ENCODE measurements at regions not wholly inside any gene's neighbourhood (a gene's known extent, or its start where the extent isn't known, plus 50 kb on each side); places are given as distances from the start of the nearest gene placed in this dataset.
"Not testable (repeated sequence)": the region's sequence is repeated elsewhere in the genome, so short reads cannot be mapped to it uniquely, and the experiment has no call there.

- Mint-ChIP-seq H3K27ac (no peak overlapping the region), H3K4me1 (ENCODE audit: low read depth) (no peaks in the 10 kb centered on the region), H3K9me3 (no peaks in the 10 kb centered on the region), H3K36me3 (ENCODE audit: low read depth) (no peaks in the 10 kb centered on the region), H3K4me3 (no peak overlapping the region), H3K27me3 (ENCODE audit: low read depth) (no peaks in the 10 kb centered on the region)
Observed at GRCh38 chr2:120509991-120510735, 164.2 kb downstream of the INHBB start.

GRCh38 chr2:120510751-120511395 lies 164.9 kb downstream of the INHBB start:
- H3K36me3 Mint-ChIP-seq (ENCODE audit: low read depth) = no peaks in the 10 kb centered on the region
- no peak overlapping the region for H3K27ac Mint-ChIP-seq
- no peaks in the 10 kb centered on the region for H3K4me1 Mint-ChIP-seq (ENCODE audit: low read depth)
- no peak overlapping the region for H3K4me3 Mint-ChIP-seq
- H3K9me3 Mint-ChIP-seq = no peaks in the 10 kb centered on the region
- peaks cover 2% of the 10 kb centered on the region for H3K27me3 Mint-ChIP-seq (ENCODE audit: low read depth)

- Mint-ChIP-seq H3K9me3 (no peaks in the 10 kb centered on the region), H3K27ac (no peak overlapping the region), H3K4me3 (no peak overlapping the region), H3K36me3 (ENCODE audit: low read depth) (no peaks in the 10 kb centered on the region), H3K27me3 (ENCODE audit: low read depth) (peaks cover 6% of the 10 kb centered on the region), H3K4me1 (ENCODE audit: low read depth) (no peaks in the 10 kb centered on the region)
Observed at GRCh38 chr2:120511536-120511935, 165.6 kb downstream of the INHBB start.

GRCh38 chr2:120511947-120512710 lies 166.2 kb downstream of the INHBB start:
- no peaks in the 10 kb centered on the region for H3K4me1 Mint-ChIP-seq (ENCODE audit: low read depth)
- H3K9me3 Mint-ChIP-seq = no peaks in the 10 kb centered on the region

GRCh38 chr2:120513776-120514357 lies 167.9 kb downstream of the INHBB start:
- H3K27ac Mint-ChIP-seq = no peak overlapping the region
- H3K9me3 Mint-ChIP-seq = no peaks in the 10 kb centered on the region
- no peaks in the 10 kb centered on the region for H3K4me1 Mint-ChIP-seq (ENCODE audit: low read depth)
- H3K36me3 Mint-ChIP-seq (ENCODE audit: low read depth) = no peaks in the 10 kb centered on the region
- H3K4me3 Mint-ChIP-seq = no peak overlapping the region
- H3K27me3 Mint-ChIP-seq (ENCODE audit: low read depth) = peaks cover 10% of the 10 kb centered on the region

More at GRCh38 chr2:120511947-120512710, 166.2 kb downstream of the INHBB start:
- Mint-ChIP-seq H3K36me3 (ENCODE audit: low read depth) (no peaks in the 10 kb centered on the region), H3K4me3 (no peak overlapping the region), H3K27ac (no peak overlapping the region), H3K27me3 (ENCODE audit: low read depth) (peaks cover 7% of the 10 kb centered on the region)

GRCh38 chr2:120514521-120514920 lies 168.6 kb downstream of the INHBB start:
- no peaks in the 10 kb centered on the region for H3K9me3 Mint-ChIP-seq
- no peaks in the 10 kb centered on the region for H3K36me3 Mint-ChIP-seq (ENCODE audit: low read depth)
- peaks cover 10% of the 10 kb centered on the region for H3K27me3 Mint-ChIP-seq (ENCODE audit: low read depth)
- H3K27ac Mint-ChIP-seq = no peak overlapping the region
- no peak overlapping the region for H3K4me3 Mint-ChIP-seq
- H3K4me1 Mint-ChIP-seq (ENCODE audit: low read depth) = no peaks in the 10 kb centered on the region

- not testable (repeated sequence) for H3K27me3 Mint-ChIP-seq (ENCODE audit: low read depth); H3K36me3 Mint-ChIP-seq (ENCODE audit: low read depth); H3K9me3 Mint-ChIP-seq; H3K4me3 Mint-ChIP-seq; H3K4me1 Mint-ChIP-seq (ENCODE audit: low read depth); H3K27ac Mint-ChIP-seq
Observed at GRCh38 chr2:120515066-120515758, 169.3 kb downstream of the INHBB start.

- Mint-ChIP-seq H3K36me3 (ENCODE audit: low read depth) (no peaks in the 10 kb centered on the region), H3K27ac (no peak overlapping the region), H3K27me3 (ENCODE audit: low read depth) (peaks cover 10% of the 10 kb centered on the region), H3K4me3 (no peak overlapping the region), H3K9me3 (no peaks in the 10 kb centered on the region), H3K4me1 (ENCODE audit: low read depth) (no peaks in the 10 kb centered on the region)
Observed at GRCh38 chr2:120515759-120516678, 170.1 kb downstream of the INHBB start.

GRCh38 chr2:120516679-120517314 lies 170.9 kb downstream of the INHBB start:
- H3K27me3 Mint-ChIP-seq (ENCODE audit: low read depth) = peaks cover 17% of the 10 kb centered on the region
- no peaks in the 10 kb centered on the region for H3K4me1 Mint-ChIP-seq (ENCODE audit: low read depth)
- H3K27ac Mint-ChIP-seq = no peak overlapping the region
- no peaks in the 10 kb centered on the region for H3K9me3 Mint-ChIP-seq
- H3K4me3 Mint-ChIP-seq = no peak overlapping the region
- no peaks in the 10 kb centered on the region for H3K36me3 Mint-ChIP-seq (ENCODE audit: low read depth)

- Mint-ChIP-seq H3K27ac (no peak overlapping the region), H3K4me3 (no peak overlapping the region), H3K27me3 (ENCODE audit: low read depth) (peaks cover 21% of the 10 kb centered on the region), H3K36me3 (ENCODE audit: low read depth) (no peaks in the 10 kb centered on the region), H3K9me3 (no peaks in the 10 kb centered on the region), H3K4me1 (ENCODE audit: low read depth) (no peaks in the 10 kb centered on the region)
Observed at GRCh38 chr2:120517751-120518469, 172.0 kb downstream of the INHBB start.

GRCh38 chr2:120518819-120519218 lies 172.9 kb downstream of the INHBB start:
- Mint-ChIP-seq H3K4me3 (no peak overlapping the region), H3K27me3 (ENCODE audit: low read depth) (peaks cover 21% of the 10 kb centered on the region), H3K4me1 (ENCODE audit: low read depth) (no peaks in the 10 kb centered on the region), H3K36me3 (ENCODE audit: low read depth) (no peaks in the 10 kb centered on the region), H3K27ac (no peak overlapping the region), H3K9me3 (no peaks in the 10 kb centered on the region)

GRCh38 chr2:120519469-120519868 lies 173.5 kb downstream of the INHBB start:
- H3K4me1 Mint-ChIP-seq (ENCODE audit: low read depth) = no peaks in the 10 kb centered on the region
- H3K36me3 Mint-ChIP-seq (ENCODE audit: low read depth) = no peaks in the 10 kb centered on the region
- H3K27ac Mint-ChIP-seq = no peak overlapping the region
- no peaks in the 10 kb centered on the region for H3K9me3 Mint-ChIP-seq
- no peak overlapping the region for H3K4me3 Mint-ChIP-seq
- peaks cover 21% of the 10 kb centered on the region for H3K27me3 Mint-ChIP-seq (ENCODE audit: low read depth)
